SK-N-SH (cell line): ENCODE measurements at regions not wholly inside any gene's neighbourhood (a gene's known extent, or its start where the extent isn't known, plus 50 kb on each side); places are given as distances from the start of the nearest gene placed in this dataset.
"Not testable (repeated sequence)": the region's sequence is repeated elsewhere in the genome, so short reads cannot be mapped to it uniquely, and the experiment has no call there.

ENCODE experiments used
- CTCF ChIA-PET: fragments of 300-600, 350-600 bp; formaldehyde crosslinking; extraction: SDS; loops from one replicate; lab custom pipeline; 2021; lab: Yijun Ruan, JAX
- POLR2A ChIA-PET: fragments of 350-600 bp; sonication (Branson Sonifier 250); formaldehyde crosslinking; extraction: SDS; loops from one replicate; lab custom pipeline; 2020; ENCODE audit warnings: antibody characterized with exemption, inconsistent platforms; lab: Yijun Ruan, JAX
- DNase-seq: peaks from one replicate; pipeline ENCODE4 v3.0.0; 2012
- H2AFZ ChIP-seq: fragments of 200-600 bp; sonication (generic); 2 replicates; pipeline ENCODE4 v1.8.1; 2016; ENCODE audit warnings: antibody characterized with exemption, mild to moderate bottlenecking, low read depth
- H3F3A ChIP-seq: fragments of 200-600 bp; sonication (generic); replicated peaks from 2 replicates; pipeline ENCODE3; 2016; ENCODE audit warnings: antibody characterized with exemption, mild to moderate bottlenecking; ENCODE audit not compliant: insufficient read depth
- H3K27ac ChIP-seq, 2 experiments: fragments of 200-500 bp in 1 of 2; fragments of 200-600 bp in 1 of 2; sonication (Bioruptor generic) in 1 of 2; sonication (generic), shearing (Covaris generic) in 1 of 2; 2 replicates each; pipeline versions ENCODE4 v1.5.1 to v1.6.1; 2014 to 2016; ENCODE audit warnings: low read depth in 2 of 2, inconsistent platforms in 1 of 2, low read length in 1 of 2, mild to moderate bottlenecking in 1 of 2, mixed read lengths in 1 of 2
- H3K27me3 ChIP-seq: fragments of 200-600 bp; sonication (generic), shearing (Covaris generic); 2 replicates; pipeline ENCODE4 v1.6.1; 2016; ENCODE audit warnings: mixed run types; ENCODE audit not compliant: insufficient read depth
- H3K36me3 ChIP-seq, 2 experiments: fragments of 200-500 bp in 1 of 2; fragments of 200-600 bp in 1 of 2; sonication (Bioruptor generic) in 1 of 2; sonication (generic) in 1 of 2; replicated peaks in 1 of 2; 2 replicates each; pipeline versions ENCODE3 to v1.5.1; 2014 to 2016; ENCODE audit warnings: low read length in 1 of 2, mild to moderate bottlenecking in 1 of 2; ENCODE audit not compliant: insufficient read depth in 2 of 2, control insufficient read depth in 1 of 2
- H3K4me1 ChIP-seq, 2 experiments: fragments of 200-500 bp in 1 of 2; fragments of 200-600 bp in 1 of 2; sonication (Bioruptor generic) in 1 of 2; sonication (generic), shearing (Covaris generic) in 1 of 2; 2 replicates each; pipeline versions ENCODE4 v1.5.1 to v1.6.1; 2014 to 2016; ENCODE audit warnings: low read depth in 1 of 2, low read length in 1 of 2, mixed run types in 1 of 2; ENCODE audit not compliant: insufficient read depth in 2 of 2, control insufficient read depth in 1 of 2
- H3K4me2 ChIP-seq: fragments of 200-600 bp; sonication (generic), shearing (Covaris generic); 2 replicates; pipeline ENCODE4 v1.6.1; 2017; ENCODE audit warnings: mixed run types
- H3K4me3 ChIP-seq, 2 experiments: fragments of 200-500 bp in 1 of 2; fragments of 200-600 bp in 1 of 2; sonication (Bioruptor generic) in 1 of 2; sonication (generic), shearing (Covaris generic) in 1 of 2; 2 replicates each; pipeline versions ENCODE4 v1.5.1 to v1.8.1; 2014 to 2016; ENCODE audit warnings: low read depth in 2 of 2, inconsistent platforms in 1 of 2, low read length in 1 of 2, mild to moderate bottlenecking in 1 of 2, mixed read lengths in 1 of 2, moderate library complexity in 1 of 2
- H3K79me2 ChIP-seq: fragments of 200-600 bp; sonication (generic); 2 replicates; pipeline ENCODE4 v1.8.1; 2017; ENCODE audit warnings: mild to moderate bottlenecking; ENCODE audit not compliant: insufficient read depth
- H3K9ac ChIP-seq: fragments of 200-600 bp; sonication (generic); 2 replicates; pipeline ENCODE4 v1.6.1; 2017; ENCODE audit warnings: mixed run types
- H3K9me2 ChIP-seq: fragments of 200-600 bp; sonication (generic); 2 replicates; pipeline ENCODE4 v1.6.1; 2017; ENCODE audit warnings: mixed run types
- H3K9me3 ChIP-seq: fragments of 200-600 bp; sonication (generic); 2 replicates; pipeline ENCODE4 v1.6.1; 2017; ENCODE audit warnings: mixed run types, mild to moderate bottlenecking, moderate library complexity
- H4K20me1 ChIP-seq: fragments of 200-600 bp; sonication (generic); 2 replicates; pipeline ENCODE4 v1.6.1; 2017; ENCODE audit warnings: mild to moderate bottlenecking, mixed run types; ENCODE audit not compliant: insufficient read depth
- GABPA ChIP-seq: IDR thresholded peaks from 2 replicates; pipeline ENCODE4 v1.4.0; 2012; ENCODE audit warnings: low read depth, mild to moderate bottlenecking
- GATA2 ChIP-seq: sonication (generic); formaldehyde crosslinking; IDR thresholded peaks from 2 replicates; pipeline ENCODE4 v1.5.0; 2020; ENCODE audit warnings: mild to moderate bottlenecking, missing genetic modification reagents
- JUND ChIP-seq: IDR thresholded peaks from 2 replicates; pipeline ENCODE4 v1.4.0; 2012
- NFIC ChIP-seq: IDR thresholded peaks from 2 replicates; pipeline ENCODE4 v1.4.0; 2012; ENCODE audit warnings: borderline replicate concordance
- NRF1 ChIP-seq: IDR thresholded peaks from 2 replicates; pipeline ENCODE4 v1.6.1; 2012; ENCODE audit warnings: low read depth, mild to moderate bottlenecking, low read length
- RAD21 ChIP-seq: IDR thresholded peaks from 2 replicates; pipeline ENCODE4 v1.6.1; 2012; ENCODE audit warnings: mild to moderate bottlenecking, low read length
- TEAD4 ChIP-seq: IDR thresholded peaks from 2 replicates; pipeline ENCODE4 v1.4.0; 2012; ENCODE audit warnings: mild to moderate bottlenecking, borderline replicate concordance; ENCODE audit not compliant: insufficient read depth
- WGBS: methylation state at CpG from one replicate; pipeline ENCODE4 v1.1.6; 2017; ENCODE audit warnings: low lambda C conversion rate; 5-methylcytosine and 5-hydroxymethylcytosine counted together
- TF ChIP-seq, protein P1 (sequence below): IDR thresholded peaks from 2 replicates; pipeline ENCODE4 v1.4.0; 2012; ENCODE audit warnings: low read depth, borderline replicate concordance
- TF ChIP-seq, protein P2 (sequence below): fragments of 150-350 bp; IDR thresholded peaks from 2 replicates; pipeline ENCODE4 v1.6.1; 2017; ENCODE audit warnings: antibody characterized with exemption, low read length, low read depth, borderline replicate concordance
- TF ChIP-seq, protein P3 (sequence below): IDR thresholded peaks from 2 replicates; pipeline ENCODE4; 2012

DNA sequence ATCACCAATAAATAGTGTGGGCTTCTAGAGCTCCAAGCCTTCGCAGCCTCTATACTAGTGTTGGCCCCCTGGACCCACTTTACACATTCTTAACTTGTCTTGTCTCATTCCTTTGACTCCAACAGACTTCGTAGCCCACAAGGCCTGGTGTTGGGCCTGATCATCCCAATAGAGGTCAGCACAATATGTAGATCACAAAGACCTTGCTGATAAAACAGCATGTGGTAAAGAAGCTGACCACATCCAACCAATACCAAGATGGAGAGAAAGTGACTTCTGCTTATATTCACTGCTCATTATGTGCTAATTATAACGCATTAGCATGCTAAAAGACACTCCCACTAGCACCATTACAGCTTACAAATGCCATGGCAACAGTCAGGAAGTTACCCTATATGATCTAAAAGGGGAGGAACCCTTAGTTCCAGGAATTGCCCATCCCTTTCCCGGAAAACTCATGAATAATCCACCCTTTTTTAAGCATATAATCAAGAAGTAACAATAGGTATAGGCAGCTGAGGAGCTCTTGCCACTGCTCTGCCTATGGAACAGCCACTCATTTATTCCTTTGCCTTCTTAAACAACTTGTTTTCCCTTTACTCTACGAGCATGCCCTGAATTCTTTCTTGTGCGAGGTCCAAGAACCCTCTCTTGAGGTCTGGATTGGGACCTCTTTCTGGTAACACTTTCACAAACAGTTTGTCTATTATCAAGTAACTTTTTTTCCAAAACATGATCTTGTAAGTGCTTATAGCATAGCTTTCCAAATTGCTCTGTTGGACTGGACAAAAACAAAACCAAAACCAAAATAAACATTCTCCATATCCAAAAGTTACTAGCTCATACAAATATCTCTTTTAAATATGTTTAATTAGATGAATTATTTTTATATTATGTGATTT is 54.6 kb upstream of the ECHDC1 start:
- H2AFZ ChIP-seq, result no peak overlapping the region
- no peak for DNase-seq
- no peak overlapping the region for H3K4me3 ChIP-seq

DNA sequence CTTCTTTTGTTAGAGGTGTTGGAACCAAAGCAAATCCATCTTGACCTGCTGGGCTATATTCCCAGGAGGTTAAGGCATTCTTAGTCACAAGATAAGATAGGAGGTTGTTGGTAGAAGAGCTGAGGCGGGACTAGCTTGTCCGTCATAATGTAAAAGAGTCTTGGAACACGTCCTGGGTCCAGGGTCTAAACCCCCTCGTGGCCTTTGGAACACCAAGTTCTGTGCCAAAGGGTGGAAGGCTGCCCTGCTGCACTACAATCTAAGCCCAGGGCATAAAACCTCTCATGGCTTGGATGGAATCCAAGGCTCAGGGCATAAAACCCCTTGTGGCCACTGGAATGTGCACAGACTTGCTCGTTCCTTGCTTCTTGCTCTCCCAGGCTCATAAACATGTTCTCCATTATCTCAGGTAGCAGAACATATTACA is 53.8 kb upstream of the ECHDC1 start:
- H3K27me3 ChIP-seq, H3K9ac ChIP-seq, H3K36me3 ChIP-seq, H2AFZ ChIP-seq, H3K79me2 ChIP-seq, H4K20me1 ChIP-seq, H3K4me1 ChIP-seq, DNase-seq, H3K4me3 ChIP-seq, H3K4me2 ChIP-seq, H3K9me3 ChIP-seq, H3K9me2 ChIP-seq, POLR2A ChIA-PET, H3F3A ChIP-seq, H3K27ac ChIP-seq: not testable (repeated sequence)
- 68% methylated on average over 4 of the region's 5 CpGs for WGBS
- CTCF ChIA-PET, result interaction anchor here (2.4 kb wide), 1 partner anchor 119 kb away, joined by 7 read pairs; no protein-coding TSS in a partner anchor

More for the DNA sequence above, 54.6 kb upstream of the ECHDC1 start:
- Histone ChIP-seq H3K27me3 (no peaks in the 10 kb centered on the region), H4K20me1 (no peaks in the 10 kb centered on the region), H3K79me2 (no peaks in the 10 kb centered on the region), H3K9me2 (no peaks in the 10 kb centered on the region), H3F3A (no peaks in the 10 kb centered on the region), H3K27ac (no peak overlapping the region), H3K36me3 (no peaks in the 10 kb centered on the region), H3K4me2 (no peak overlapping the region), H3K9me3 (no peaks in the 10 kb centered on the region), H3K9ac (no peak overlapping the region), H3K4me1 (no peaks in the 10 kb centered on the region)
- POLR2A ChIA-PET, result no interaction called here
- WGBS, result 88% methylated on average over 6 of the region's 6 CpGs
- CTCF ChIA-PET, result interaction anchor here (0.7 to 2.4 kb wide), 2 partner anchors 49 to 119 kb away, joined by 3 to 7 read pairs; no protein-coding TSS in a partner anchor
- TF ChIP-seq, protein P1, sequence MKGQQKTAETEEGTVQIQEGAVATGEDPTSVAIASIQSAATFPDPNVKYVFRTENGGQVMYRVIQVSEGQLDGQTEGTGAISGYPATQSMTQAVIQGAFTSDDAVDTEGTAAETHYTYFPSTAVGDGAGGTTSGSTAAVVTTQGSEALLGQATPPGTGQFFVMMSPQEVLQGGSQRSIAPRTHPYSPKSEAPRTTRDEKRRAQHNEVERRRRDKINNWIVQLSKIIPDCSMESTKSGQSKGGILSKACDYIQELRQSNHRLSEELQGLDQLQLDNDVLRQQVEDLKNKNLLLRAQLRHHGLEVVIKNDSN, result no peak
- TF ChIP-seq GATA2 (CRISPR knock-in tag) (no peak), TEAD4 (no peak), RAD21 (no peak), JUND (no peak), NRF1 (no peak), NFIC (no peak), GABPA (no peak)
- TF ChIP-seq, protein P2, sequence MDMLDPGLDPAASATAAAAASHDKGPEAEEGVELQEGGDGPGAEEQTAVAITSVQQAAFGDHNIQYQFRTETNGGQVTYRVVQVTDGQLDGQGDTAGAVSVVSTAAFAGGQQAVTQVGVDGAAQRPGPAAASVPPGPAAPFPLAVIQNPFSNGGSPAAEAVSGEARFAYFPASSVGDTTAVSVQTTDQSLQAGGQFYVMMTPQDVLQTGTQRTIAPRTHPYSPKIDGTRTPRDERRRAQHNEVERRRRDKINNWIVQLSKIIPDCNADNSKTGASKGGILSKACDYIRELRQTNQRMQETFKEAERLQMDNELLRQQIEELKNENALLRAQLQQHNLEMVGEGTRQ, result no peak
- TF ChIP-seq, protein P3, sequence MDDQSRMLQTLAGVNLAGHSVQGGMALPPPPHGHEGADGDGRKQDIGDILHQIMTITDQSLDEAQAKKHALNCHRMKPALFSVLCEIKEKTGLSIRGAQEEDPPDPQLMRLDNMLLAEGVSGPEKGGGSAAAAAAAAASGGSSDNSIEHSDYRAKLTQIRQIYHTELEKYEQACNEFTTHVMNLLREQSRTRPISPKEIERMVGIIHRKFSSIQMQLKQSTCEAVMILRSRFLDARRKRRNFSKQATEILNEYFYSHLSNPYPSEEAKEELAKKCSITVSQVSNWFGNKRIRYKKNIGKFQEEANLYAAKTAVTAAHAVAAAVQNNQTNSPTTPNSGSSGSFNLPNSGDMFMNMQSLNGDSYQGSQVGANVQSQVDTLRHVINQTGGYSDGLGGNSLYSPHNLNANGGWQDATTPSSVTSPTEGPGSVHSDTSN, result no peak
